HG02610 (cell line): ENCODE measurements at regions not wholly inside any gene's neighbourhood (a gene's known extent, or its start where the extent isn't known, plus 50 kb on each side); places are given as distances from the start of the nearest gene placed in this dataset.
A peak's percentile ranks its signal among the peaks of the same experiment; 100 is the strongest.
"Not testable (repeated sequence)": the region's sequence is repeated elsewhere in the genome, so short reads cannot be mapped to it uniquely, and the experiment has no call there.

Experiments
- ATAC-seq: cut with Tn5 transposase; IDR thresholded peaks from one replicate; pipeline ENCODE4 v1.9.1; 2021; ENCODE audit warnings: mild to moderate bottlenecking, moderate library complexity; ENCODE audit not compliant: unreplicated experiment

GRCh38 chr3:27560484-27561056 lies 76.4 kb upstream of the SLC4A7 start:
- ATAC-seq: no peak

- no peak for ATAC-seq
These were observed 75.7 kb upstream of the SLC4A7 start for GRCh38 chr3:27559835-27560234.

GRCh38 chr3:27559381-27559780 lies 75.2 kb upstream of the SLC4A7 start:
- ATAC-seq: no peak

GRCh38 chr3:27557411-27557810 lies 73.2 kb upstream of the SLC4A7 start:
- ATAC-seq: no peak

GRCh38 chr3:27556887-27557286 lies 72.7 kb upstream of the SLC4A7 start:
- ATAC-seq: no peak

- ATAC-seq: no peak
These were observed 70.5 kb upstream of the SLC4A7 start for GRCh38 chr3:27554706-27555105.

GRCh38 chr3:27553886-27554540 lies 69.8 kb upstream of the SLC4A7 start:
- ATAC-seq: no peak

GRCh38 chr3:27552708-27553107 lies 68.5 kb upstream of the SLC4A7 start:
- not testable (repeated sequence) for ATAC-seq

GRCh38 chr3:27551413-27551812 lies 67.2 kb upstream of the SLC4A7 start:
- ATAC-seq: not testable (repeated sequence)

- ATAC-seq: no peak
These were observed 60.9 kb upstream of the SLC4A7 start for GRCh38 chr3:27545061-27545460.

GRCh38 chr3:27544372-27544865 lies 60.2 kb upstream of the SLC4A7 start:
- no peak for ATAC-seq

- ATAC-seq: no peak
These were observed 58.3 kb upstream of the SLC4A7 start for GRCh38 chr3:27542476-27542875.

- no peak for ATAC-seq
These were observed 56.0 kb upstream of the SLC4A7 start for GRCh38 chr3:27540231-27540630.

GRCh38 chr3:27536491-27536890 lies 52.3 kb upstream of the SLC4A7 start:
- ATAC-seq: no peak

GRCh38 chr3:27535809-27536392 lies 51.7 kb upstream of the SLC4A7 start:
- ATAC-seq: no peak

GRCh38 chr3:27533718-27534573 lies 49.8 kb upstream of the SLC4A7 start:
- peak; percentile 91 for ATAC-seq
